ENCODE measurements at regions not wholly inside any gene's neighbourhood (a gene's known extent, or its start where the extent isn't known, plus 50 kb on each side); places are given as distances from the start of the nearest gene placed in this dataset.

DNA sequence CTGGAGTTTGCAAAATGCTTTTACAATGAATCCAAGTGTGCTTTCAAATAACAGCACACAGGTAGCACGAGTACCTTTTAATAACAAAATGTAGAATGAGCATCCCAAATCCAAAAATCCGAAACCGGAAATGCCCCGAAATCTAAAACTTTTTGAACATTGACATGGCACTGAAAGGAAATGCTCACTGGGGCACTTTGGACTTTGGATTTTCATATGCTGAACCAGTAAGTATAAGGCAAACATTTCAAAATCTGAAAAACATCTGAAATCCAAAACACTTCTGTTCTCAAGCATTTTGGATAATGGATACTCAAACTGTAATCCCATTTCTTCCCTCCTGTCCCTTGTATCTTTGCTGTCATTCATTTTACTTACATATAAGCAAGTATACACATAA is 50.1 kb downstream of the GCNT4 start:
- Mint-ChIP-seq H3K36me3 (ENCODE audit: low read depth) (peaks cover 5% of the 10 kb centered on the region), H3K4me1 (ENCODE audit: low read depth) (peaks cover 4% of the 10 kb centered on the region), H3K9me3 (ENCODE audit: low read depth) (peaks cover 22% of the 10 kb centered on the region), H3K27ac (ENCODE audit: unreplicated experiment) (no peak overlapping the region), H3K4me3 (ENCODE audit: unreplicated experiment) (no peak overlapping the region), H3K27me3 (ENCODE audit: low read depth) (no peaks in the 10 kb centered on the region)
- TF ChIP-seq, protein P1, sequence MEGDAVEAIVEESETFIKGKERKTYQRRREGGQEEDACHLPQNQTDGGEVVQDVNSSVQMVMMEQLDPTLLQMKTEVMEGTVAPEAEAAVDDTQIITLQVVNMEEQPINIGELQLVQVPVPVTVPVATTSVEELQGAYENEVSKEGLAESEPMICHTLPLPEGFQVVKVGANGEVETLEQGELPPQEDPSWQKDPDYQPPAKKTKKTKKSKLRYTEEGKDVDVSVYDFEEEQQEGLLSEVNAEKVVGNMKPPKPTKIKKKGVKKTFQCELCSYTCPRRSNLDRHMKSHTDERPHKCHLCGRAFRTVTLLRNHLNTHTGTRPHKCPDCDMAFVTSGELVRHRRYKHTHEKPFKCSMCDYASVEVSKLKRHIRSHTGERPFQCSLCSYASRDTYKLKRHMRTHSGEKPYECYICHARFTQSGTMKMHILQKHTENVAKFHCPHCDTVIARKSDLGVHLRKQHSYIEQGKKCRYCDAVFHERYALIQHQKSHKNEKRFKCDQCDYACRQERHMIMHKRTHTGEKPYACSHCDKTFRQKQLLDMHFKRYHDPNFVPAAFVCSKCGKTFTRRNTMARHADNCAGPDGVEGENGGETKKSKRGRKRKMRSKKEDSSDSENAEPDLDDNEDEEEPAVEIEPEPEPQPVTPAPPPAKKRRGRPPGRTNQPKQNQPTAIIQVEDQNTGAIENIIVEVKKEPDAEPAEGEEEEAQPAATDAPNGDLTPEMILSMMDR (IDR thresholded peaks at IDR 0.05), result no peak
- no peak for DNase-seq (ENCODE audit: low spot score)

DNA sequence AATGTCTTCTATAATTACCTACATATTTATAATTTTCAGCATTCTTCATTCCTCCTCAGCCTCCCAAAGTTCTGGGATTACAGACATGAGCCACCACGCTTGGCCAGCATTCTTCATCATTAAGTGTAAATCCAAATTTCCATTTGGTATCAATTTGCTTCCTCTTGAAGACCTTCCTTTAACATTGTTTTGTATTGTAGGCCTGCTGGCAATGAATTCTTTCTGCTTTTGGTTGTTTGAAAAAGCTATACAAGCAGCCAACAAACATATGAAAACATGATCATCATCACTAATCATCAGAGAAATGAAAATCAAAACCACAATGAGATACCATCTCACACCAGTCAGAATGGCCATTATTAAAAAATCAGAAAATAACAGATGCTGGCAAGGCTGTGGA is 56.4 kb downstream of the GCNT4 start:
- TF ChIP-seq, protein P1 (IDR thresholded peaks at IDR 0.05), result no peak
- Mint-ChIP-seq H3K4me3 (ENCODE audit: unreplicated experiment) (no peak overlapping the region), H3K27ac (ENCODE audit: unreplicated experiment) (no peak overlapping the region), H3K9me3 (ENCODE audit: low read depth) (peaks cover 15% of the 10 kb centered on the region), H3K27me3 (ENCODE audit: low read depth) (no peaks in the 10 kb centered on the region), H3K36me3 (ENCODE audit: low read depth) (no peaks in the 10 kb centered on the region), H3K4me1 (ENCODE audit: low read depth) (no peaks in the 10 kb centered on the region)
- no peak for DNase-seq (ENCODE audit: low spot score)

DNA sequence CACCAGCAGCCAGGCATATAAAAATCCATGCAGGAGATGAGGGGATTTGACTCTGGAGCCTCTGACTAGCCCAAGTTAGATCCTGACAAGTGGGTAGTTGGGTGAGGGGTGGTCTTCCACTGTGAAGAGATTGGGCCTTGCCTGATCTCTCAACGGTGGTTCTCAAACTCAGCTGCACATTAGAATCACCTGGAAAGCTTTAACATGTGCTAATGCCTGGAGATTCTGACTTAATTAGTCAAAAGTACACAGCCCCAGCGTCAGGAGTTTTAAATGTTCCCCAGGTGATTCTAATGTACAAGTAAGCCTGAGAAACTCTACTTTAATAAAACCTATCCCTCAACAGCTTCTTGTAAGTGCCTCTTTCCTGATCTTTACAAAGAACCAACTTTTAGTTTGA is 57.5 kb downstream of the GCNT4 start:
- no peak overlapping the region for H3K4me3 Mint-ChIP-seq (ENCODE audit: unreplicated experiment)
- no peak overlapping the region for H3K27ac Mint-ChIP-seq (ENCODE audit: unreplicated experiment)
- no peaks in the 10 kb centered on the region for H3K4me1 Mint-ChIP-seq (ENCODE audit: low read depth)
- peaks cover 15% of the 10 kb centered on the region for H3K9me3 Mint-ChIP-seq (ENCODE audit: low read depth)
- DNase-seq (ENCODE audit: low spot score), result no peak
- no peaks in the 10 kb centered on the region for H3K27me3 Mint-ChIP-seq (ENCODE audit: low read depth)
- no peaks in the 10 kb centered on the region for H3K36me3 Mint-ChIP-seq (ENCODE audit: low read depth)
- TF ChIP-seq, protein P1 (IDR thresholded peaks at IDR 0.05), result no peak

DNA sequence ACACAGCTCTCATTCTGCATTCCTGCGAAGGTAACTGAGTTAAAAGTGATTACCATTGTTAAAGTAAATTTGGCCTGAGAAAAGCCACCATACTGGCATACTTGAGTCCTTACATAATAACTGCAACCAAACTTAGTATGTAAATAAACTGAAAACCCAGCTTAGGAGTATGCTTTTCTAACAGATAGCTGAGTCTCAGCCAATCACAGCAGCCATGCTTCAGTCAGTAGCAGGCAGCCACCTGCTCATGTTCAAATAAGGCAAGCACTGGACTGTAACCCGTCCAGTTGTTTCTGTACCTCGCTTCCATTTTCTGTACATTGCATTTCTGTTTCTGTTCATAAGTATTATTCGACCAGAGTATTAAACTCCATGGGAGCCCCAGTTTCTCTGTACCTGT is 58.6 kb downstream of the GCNT4 start:
- peaks cover 15% of the 10 kb centered on the region for H3K9me3 Mint-ChIP-seq (ENCODE audit: low read depth)
- no peaks in the 10 kb centered on the region for H3K36me3 Mint-ChIP-seq (ENCODE audit: low read depth)
- no peak for DNase-seq (ENCODE audit: low spot score)
- H3K27me3 Mint-ChIP-seq (ENCODE audit: low read depth), result no peaks in the 10 kb centered on the region
- H3K4me3 Mint-ChIP-seq (ENCODE audit: unreplicated experiment), result no peak overlapping the region
- no peak overlapping the region for H3K27ac Mint-ChIP-seq (ENCODE audit: unreplicated experiment)
- H3K4me1 Mint-ChIP-seq (ENCODE audit: low read depth), result no peaks in the 10 kb centered on the region
- TF ChIP-seq, protein P1 (IDR thresholded peaks at IDR 0.05), result no peak

DNA sequence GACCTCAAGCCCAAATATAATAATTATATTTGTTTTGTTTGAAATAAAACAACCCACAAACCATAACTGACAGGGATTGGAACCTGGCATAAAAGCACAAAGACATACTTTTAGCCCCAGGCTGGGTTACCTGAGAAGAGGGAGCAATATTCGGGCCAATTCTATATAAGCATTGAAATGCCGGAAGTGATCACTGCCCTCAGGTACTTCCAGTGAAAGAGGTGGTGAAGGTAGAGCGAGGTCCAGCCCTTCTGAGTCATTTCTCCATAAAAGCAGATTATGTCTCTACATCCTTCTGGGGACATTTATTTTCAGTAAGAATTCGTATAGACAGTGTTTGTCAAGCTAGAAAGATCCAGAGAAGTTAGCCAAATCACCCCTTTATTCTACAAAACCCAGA is 59.6 kb downstream of the GCNT4 start:
- Mint-ChIP-seq H3K4me1 (ENCODE audit: low read depth) (no peaks in the 10 kb centered on the region), H3K36me3 (ENCODE audit: low read depth) (no peaks in the 10 kb centered on the region), H3K27ac (ENCODE audit: unreplicated experiment) (no peak overlapping the region), H3K27me3 (ENCODE audit: low read depth) (no peaks in the 10 kb centered on the region), H3K4me3 (ENCODE audit: unreplicated experiment) (no peak overlapping the region), H3K9me3 (ENCODE audit: low read depth) (peaks cover 16% of the 10 kb centered on the region)
- TF ChIP-seq, protein P1 (IDR thresholded peaks at IDR 0.05), result no peak
- no peak for DNase-seq (ENCODE audit: low spot score)
